TTC549 (cell line): ENCODE measurements at regions not wholly inside any gene's neighbourhood (a gene's known extent, or its start where the extent isn't known, plus 50 kb on each side); places are given as distances from the start of the nearest gene placed in this dataset.
"Not testable (repeated sequence)": the region's sequence is repeated elsewhere in the genome, so short reads cannot be mapped to it uniquely, and the experiment has no call there.

Experiments used
- FAIRE-seq: peaks from 2 replicates; lab custom pipeline; 2012; peaks lifted over from hg19 to GRCh38; lab: Jason Lieb, UNC

GRCh38 chr9:85880507-85880906, 60.4 kb upstream of the NAA35 start:
- not testable (repeated sequence) for FAIRE-seq

GRCh38 chr9:85884256-85884655, 56.7 kb upstream of the NAA35 start:
- FAIRE-seq: no peak

GRCh38 chr9:85890962-85891361, 50.0 kb upstream of the NAA35 start:
- FAIRE-seq: no peak
